ENCODE measurements at regions not wholly inside any gene's neighbourhood (a gene's known extent, or its start where the extent isn't known, plus 50 kb on each side); places are given as distances from the start of the nearest gene placed in this dataset.

DNA sequence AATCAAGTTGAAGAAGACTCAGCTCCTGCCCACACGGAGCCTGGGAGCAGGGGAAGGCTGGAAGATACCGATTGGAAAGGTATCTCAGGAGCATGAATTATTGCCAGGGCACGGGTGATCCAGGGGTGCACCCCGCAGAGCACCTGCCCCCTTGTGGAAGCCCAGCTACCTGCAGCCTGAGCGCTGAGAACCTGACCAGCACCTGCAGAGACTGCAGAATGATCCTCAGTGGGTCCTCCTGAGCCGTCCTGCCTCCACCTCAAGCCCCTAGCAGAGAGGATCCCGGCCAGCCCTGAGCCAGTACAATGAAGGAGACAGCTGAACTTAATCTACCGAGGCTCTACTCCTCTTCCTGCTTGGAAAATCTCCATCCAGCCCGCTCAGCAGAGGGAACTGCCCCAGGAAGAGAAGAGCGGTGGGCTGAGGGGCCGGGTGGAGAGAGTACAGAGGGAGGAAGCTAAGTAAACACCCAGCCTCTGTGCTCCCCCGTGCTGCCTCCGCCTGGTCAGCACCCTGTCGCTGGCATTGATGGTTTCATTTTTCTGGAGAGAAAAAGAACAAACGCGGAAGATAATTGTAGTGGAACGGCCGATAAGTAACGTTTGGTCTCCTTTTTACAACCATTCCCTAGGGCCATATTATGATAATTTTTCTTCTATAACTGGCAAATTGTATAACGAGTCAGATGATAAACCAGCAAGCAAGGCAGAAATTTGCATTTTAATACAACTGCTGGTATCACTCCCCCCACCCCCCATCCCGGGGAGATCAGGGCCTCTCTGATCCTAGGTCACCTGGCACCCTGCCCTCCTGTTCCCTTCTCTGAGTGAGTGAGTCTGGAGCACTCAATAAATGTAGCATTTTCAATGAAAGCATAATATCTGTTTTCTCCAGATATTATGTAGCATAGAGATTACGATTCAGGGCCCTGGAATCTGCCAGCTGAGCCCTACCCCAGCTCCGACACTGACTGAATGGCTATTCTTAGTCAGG is 204.5 kb upstream of the RPL38 start:
- TF ChIP-seq EZH2 (optimal IDR thresholded peaks at IDR 0.05; ENCODE audit: low read depth, low read length) (no peak), EZH2phosphoT487 (IDR thresholded peaks at IDR 0.05; ENCODE audit: low read length) (no peak)
- TF ChIP-seq, protein P1, sequence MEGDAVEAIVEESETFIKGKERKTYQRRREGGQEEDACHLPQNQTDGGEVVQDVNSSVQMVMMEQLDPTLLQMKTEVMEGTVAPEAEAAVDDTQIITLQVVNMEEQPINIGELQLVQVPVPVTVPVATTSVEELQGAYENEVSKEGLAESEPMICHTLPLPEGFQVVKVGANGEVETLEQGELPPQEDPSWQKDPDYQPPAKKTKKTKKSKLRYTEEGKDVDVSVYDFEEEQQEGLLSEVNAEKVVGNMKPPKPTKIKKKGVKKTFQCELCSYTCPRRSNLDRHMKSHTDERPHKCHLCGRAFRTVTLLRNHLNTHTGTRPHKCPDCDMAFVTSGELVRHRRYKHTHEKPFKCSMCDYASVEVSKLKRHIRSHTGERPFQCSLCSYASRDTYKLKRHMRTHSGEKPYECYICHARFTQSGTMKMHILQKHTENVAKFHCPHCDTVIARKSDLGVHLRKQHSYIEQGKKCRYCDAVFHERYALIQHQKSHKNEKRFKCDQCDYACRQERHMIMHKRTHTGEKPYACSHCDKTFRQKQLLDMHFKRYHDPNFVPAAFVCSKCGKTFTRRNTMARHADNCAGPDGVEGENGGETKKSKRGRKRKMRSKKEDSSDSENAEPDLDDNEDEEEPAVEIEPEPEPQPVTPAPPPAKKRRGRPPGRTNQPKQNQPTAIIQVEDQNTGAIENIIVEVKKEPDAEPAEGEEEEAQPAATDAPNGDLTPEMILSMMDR (IDR thresholded peaks at IDR 0.05; ENCODE audit: low read length), result peak; percentile 69

Data from MM.1S (cell line).